Neural cell (in vitro differentiated cells): ENCODE measurements at regions not wholly inside any gene's neighbourhood (a gene's known extent, or its start where the extent isn't known, plus 50 kb on each side); places are given as distances from the start of the nearest gene placed in this dataset.

ENCODE experiments used
- H2AFZ ChIP-seq: fragments of 200-600, 300-800 bp; sonication (generic), shearing (Covaris generic); 2 replicates; pipeline ENCODE4 v1.6.0; 2014; ENCODE audit warnings: low read depth, mild to moderate bottlenecking, antibody characterized with exemption, low read length, moderate library complexity
- H3F3A ChIP-seq: fragments of 200-600 bp; shearing (Covaris generic); 2 replicates; pipeline ENCODE4 v1.6.1; 2016; ENCODE audit warnings: mild to moderate bottlenecking, moderate library complexity, mixed read lengths, antibody characterized with exemption, low read length; ENCODE audit not compliant: insufficient read depth, poor library complexity, severe bottlenecking
- H3K27ac ChIP-seq: fragments of 200-600, 300-800 bp; sonication (generic), shearing (Covaris generic); 2 replicates; pipeline ENCODE4 v1.5.1; 2014; ENCODE audit warnings: mild to moderate bottlenecking, low read length, moderate library complexity
- H3K27me3 ChIP-seq: fragments of 300-800, 200-600 bp; sonication (generic), shearing (Covaris generic); 2 replicates; pipeline ENCODE4 v1.6.0; 2014; ENCODE audit warnings: mild to moderate bottlenecking, low read depth, low read length, moderate library complexity; ENCODE audit not compliant: insufficient read depth
- H3K36me3 ChIP-seq: fragments of 300-800, 200-600 bp; sonication (generic), shearing (Covaris generic); 2 replicates; pipeline ENCODE4 v1.5.1; 2014; ENCODE audit warnings: mild to moderate bottlenecking, antibody characterized with exemption, low read length, moderate library complexity; ENCODE audit not compliant: insufficient read depth
- H3K4me2 ChIP-seq: fragments of 300-800, 200-600 bp; sonication (generic), shearing (Covaris generic); 2 replicates; pipeline ENCODE4 v1.6.0; 2014; ENCODE audit warnings: mild to moderate bottlenecking, low read length
- H3K4me3 ChIP-seq: fragments of 300-800, 200-600 bp; sonication (generic), shearing (Covaris generic); 2 replicates; pipeline ENCODE4 v1.5.1; 2014; ENCODE audit warnings: mild to moderate bottlenecking, low read length, moderate library complexity
- H3K79me2 ChIP-seq: fragments of 200-600 bp; shearing (Covaris generic); replicated peaks from 2 replicates; pipeline ENCODE4 v1.6.0; 2014; ENCODE audit warnings: mild to moderate bottlenecking, low read length, moderate library complexity; ENCODE audit not compliant: insufficient read depth
- H3K9ac ChIP-seq: fragments of 300-800, 200-600 bp; sonication (generic), shearing (Covaris generic); 2 replicates; pipeline ENCODE4 v1.6.1; 2016; ENCODE audit warnings: mild to moderate bottlenecking, low read length, mixed read lengths
- H3K9me2 ChIP-seq: fragments of 200-600 bp; shearing (Covaris generic); 2 replicates; pipeline ENCODE4 v1.6.1; 2016; ENCODE audit warnings: mild to moderate bottlenecking, low read length, mixed read lengths; ENCODE audit not compliant: insufficient read depth
- H3K9me3 ChIP-seq: fragments of 200-600, 300-800 bp; sonication (generic), shearing (Covaris generic); 2 replicates; pipeline ENCODE4 v1.6.1; 2016; ENCODE audit warnings: mild to moderate bottlenecking, mixed run types, low read length, moderate library complexity, mixed read lengths
- H4K20me1 ChIP-seq: fragments of 200-600 bp; shearing (Covaris generic); 2 replicates; pipeline ENCODE4 v1.6.1; 2016; ENCODE audit warnings: mild to moderate bottlenecking, mixed run types; ENCODE audit not compliant: insufficient read depth
- EP300 ChIP-seq: fragments of 450-650 bp; conservative IDR thresholded peaks from 2 replicates; pipeline ENCODE4 v1.6.1; 2014; ENCODE audit warnings: antibody characterized with exemption, mild to moderate bottlenecking, moderate library complexity; ENCODE audit not compliant: poor library complexity, severe bottlenecking
- EZH2 ChIP-seq: fragments of 200-600, 300-800 bp; shearing (Covaris generic), sonication (generic); IDR thresholded peaks from 2 replicates; pipeline ENCODE4 v1.6.1; 2014; ENCODE audit warnings: antibody characterized with exemption, low read length, borderline replicate concordance, mild to moderate bottlenecking; ENCODE audit not compliant: insufficient read depth, poor library complexity, severe bottlenecking
- MXI1 ChIP-seq: fragments of 450-650 bp; conservative IDR thresholded peaks from 2 replicates; pipeline ENCODE4 v1.6.1; 2014; ENCODE audit warnings: antibody characterized with exemption, mild to moderate bottlenecking; ENCODE audit not compliant: poor library complexity, severe bottlenecking
- POLR2AphosphoS5 ChIP-seq: IDR thresholded peaks from 2 replicates; pipeline ENCODE4 v1.6.1; 2012
- RAD21 ChIP-seq: fragments of 450-650 bp; conservative IDR thresholded peaks from 2 replicates; pipeline ENCODE4 v1.6.1; 2014; ENCODE audit warnings: antibody characterized with exemption, mild to moderate bottlenecking, moderate library complexity
- REST ChIP-seq: IDR thresholded peaks from 2 replicates; pipeline ENCODE4 v1.6.1; 2012; ENCODE audit warnings: borderline replicate concordance
- SMC3 ChIP-seq: fragments of 450-650 bp; conservative IDR thresholded peaks from 2 replicates; pipeline ENCODE4 v1.6.1; 2014; ENCODE audit warnings: antibody characterized with exemption, mild to moderate bottlenecking, moderate library complexity; ENCODE audit not compliant: poor library complexity
- TAF1 ChIP-seq: IDR thresholded peaks from 2 replicates; pipeline ENCODE4 v1.6.1; 2012; ENCODE audit warnings: low read depth
- TF ChIP-seq, protein P1 (sequence below): fragments of 450-650 bp; IDR thresholded peaks from 2 replicates; pipeline ENCODE4 v1.5.1; 2014; ENCODE audit warnings: antibody characterized with exemption, mild to moderate bottlenecking, moderate library complexity; ENCODE audit not compliant: poor library complexity, severe bottlenecking

GRCh38 chr4:10809905-10810304 lies 125.3 kb upstream of the CLNK start:
- Histone ChIP-seq H3K4me3 (no peak overlapping the region), H3K27ac (no peak overlapping the region), H3K4me2 (no peak overlapping the region), H3K79me2 (no peaks in the 10 kb centered on the region), H2AFZ (no peak overlapping the region), H3K9me3 (no peaks in the 10 kb centered on the region), H3K36me3 (no peaks in the 10 kb centered on the region), H3K9ac (no peak overlapping the region), H3F3A (no peaks in the 10 kb centered on the region), H4K20me1 (no peaks in the 10 kb centered on the region), H3K27me3 (no peaks in the 10 kb centered on the region), H3K9me2 (no peaks in the 10 kb centered on the region)
- TF ChIP-seq REST (no peak), RAD21 (no peak), EP300 (no peak), TAF1 (no peak), SMC3 (no peak), POLR2AphosphoS5 (no peak), EZH2 (no peak), MXI1 (no peak)
- TF ChIP-seq, protein P1, sequence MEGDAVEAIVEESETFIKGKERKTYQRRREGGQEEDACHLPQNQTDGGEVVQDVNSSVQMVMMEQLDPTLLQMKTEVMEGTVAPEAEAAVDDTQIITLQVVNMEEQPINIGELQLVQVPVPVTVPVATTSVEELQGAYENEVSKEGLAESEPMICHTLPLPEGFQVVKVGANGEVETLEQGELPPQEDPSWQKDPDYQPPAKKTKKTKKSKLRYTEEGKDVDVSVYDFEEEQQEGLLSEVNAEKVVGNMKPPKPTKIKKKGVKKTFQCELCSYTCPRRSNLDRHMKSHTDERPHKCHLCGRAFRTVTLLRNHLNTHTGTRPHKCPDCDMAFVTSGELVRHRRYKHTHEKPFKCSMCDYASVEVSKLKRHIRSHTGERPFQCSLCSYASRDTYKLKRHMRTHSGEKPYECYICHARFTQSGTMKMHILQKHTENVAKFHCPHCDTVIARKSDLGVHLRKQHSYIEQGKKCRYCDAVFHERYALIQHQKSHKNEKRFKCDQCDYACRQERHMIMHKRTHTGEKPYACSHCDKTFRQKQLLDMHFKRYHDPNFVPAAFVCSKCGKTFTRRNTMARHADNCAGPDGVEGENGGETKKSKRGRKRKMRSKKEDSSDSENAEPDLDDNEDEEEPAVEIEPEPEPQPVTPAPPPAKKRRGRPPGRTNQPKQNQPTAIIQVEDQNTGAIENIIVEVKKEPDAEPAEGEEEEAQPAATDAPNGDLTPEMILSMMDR, result no peak

DNA sequence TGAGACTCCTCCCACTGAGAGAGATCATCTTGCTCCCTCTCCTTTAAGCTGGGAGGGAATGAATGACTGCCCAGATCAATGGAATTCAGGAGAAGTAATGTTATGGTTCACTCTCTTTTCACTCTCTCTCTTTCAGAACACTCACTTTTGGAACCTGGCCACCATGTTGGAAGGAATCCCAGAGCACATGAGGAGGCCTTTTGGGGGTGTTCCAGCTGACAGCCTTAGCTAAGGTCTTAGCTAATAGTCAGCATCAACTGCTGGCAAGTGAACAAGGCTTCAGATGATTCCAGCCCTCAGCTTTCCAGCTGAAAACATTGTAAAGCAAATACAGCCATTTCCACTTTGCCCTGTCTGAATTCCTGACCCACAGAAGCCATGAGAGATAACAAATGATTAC lies 124.0 kb upstream of the CLNK start:
- Histone ChIP-seq H4K20me1 (no peaks in the 10 kb centered on the region), H3K9ac (no peak overlapping the region), H3K4me3 (no peak overlapping the region), H2AFZ (no peak overlapping the region), H3K9me2 (no peaks in the 10 kb centered on the region), H3K36me3 (no peaks in the 10 kb centered on the region), H3K79me2 (no peaks in the 10 kb centered on the region), H3K4me2 (no peak overlapping the region), H3K27me3 (no peaks in the 10 kb centered on the region), H3K27ac (no peak overlapping the region), H3K9me3 (no peaks in the 10 kb centered on the region), H3F3A (no peaks in the 10 kb centered on the region)
- TF ChIP-seq EZH2 (no peak), REST (no peak), EP300 (no peak), SMC3 (no peak), POLR2AphosphoS5 (no peak), MXI1 (no peak), TAF1 (no peak), RAD21 (no peak)
- TF ChIP-seq, protein P1, result no peak
